ENCODE measurements at regions not wholly inside any gene's neighbourhood (a gene's known extent, or its start where the extent isn't known, plus 50 kb on each side); places are given as distances from the start of the nearest gene placed in this dataset.

- TF ChIP-seq CTCF (IDR thresholded peaks at IDR 0.05; ENCODE audit: insufficient read depth, low read depth, low read length) (no peak), EZH2 (IDR thresholded peaks at IDR 0.05; ENCODE audit: insufficient read depth, low read length) (no peak)
Observed at GRCh38 chr15:39298271-39298962, 282.5 kb upstream of the THBS1 start.
